ENCODE measurements at regions not wholly inside any gene's neighbourhood (a gene's known extent, or its start where the extent isn't known, plus 50 kb on each side); places are given as distances from the start of the nearest gene placed in this dataset.

GRCh38 chr1:17922833-17923232 lies 167.7 kb downstream of the ACTL8 start:
- TF ChIP-seq POLR2A (IDR thresholded peaks at IDR 0.05) (no peak), CTCF (IDR thresholded peaks at IDR 0.05) (no peak)
- Histone ChIP-seq H3K4me1 (no peaks in the 10 kb centered on the region), H3K9me3 (no peaks in the 10 kb centered on the region), H3K36me3 (no peaks in the 10 kb centered on the region), H3K27ac (no peak overlapping the region), H3K27me3 (no peaks in the 10 kb centered on the region), H3K4me3 (no peak overlapping the region)
- no peak for DNase-seq
- intact Hi-C loops (cut with DNase I; ENCODE audit: low total_unique reads): no loop called here

DNA sequence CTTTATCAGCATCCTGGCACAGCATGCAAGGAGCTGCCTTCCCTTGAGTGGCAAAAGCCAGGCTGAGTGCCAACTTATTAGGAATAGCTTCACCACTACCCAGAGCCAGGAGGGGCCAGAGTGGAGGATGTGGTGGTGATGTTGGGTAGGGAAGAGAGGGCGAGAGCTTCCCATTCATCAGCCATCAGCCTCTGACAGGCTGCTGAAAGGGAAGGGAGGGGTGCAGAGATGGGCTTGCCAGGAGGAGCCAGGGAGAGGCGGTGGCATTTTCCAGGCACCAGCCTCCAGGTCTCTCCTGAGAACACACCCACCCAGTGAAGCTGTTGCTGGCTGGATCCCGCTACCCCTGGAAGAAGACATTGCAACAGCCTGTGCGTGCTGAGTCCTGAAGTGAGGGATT lies 168.5 kb downstream of the ACTL8 start:
- no peaks in the 10 kb centered on the region for H3K27me3 ChIP-seq
- no peak overlapping the region for H3K4me3 ChIP-seq
- H3K36me3 ChIP-seq: no peaks in the 10 kb centered on the region
- intact Hi-C loops (cut with DNase I; ENCODE audit: low total_unique reads): no loop called here
- no peaks in the 10 kb centered on the region for H3K4me1 ChIP-seq
- no peak for DNase-seq
- no peak for TF ChIP-seq CTCF (IDR thresholded peaks at IDR 0.05)
- TF ChIP-seq POLR2A (IDR thresholded peaks at IDR 0.05): no peak
- H3K27ac ChIP-seq: no peak overlapping the region
- no peaks in the 10 kb centered on the region for H3K9me3 ChIP-seq

DNA sequence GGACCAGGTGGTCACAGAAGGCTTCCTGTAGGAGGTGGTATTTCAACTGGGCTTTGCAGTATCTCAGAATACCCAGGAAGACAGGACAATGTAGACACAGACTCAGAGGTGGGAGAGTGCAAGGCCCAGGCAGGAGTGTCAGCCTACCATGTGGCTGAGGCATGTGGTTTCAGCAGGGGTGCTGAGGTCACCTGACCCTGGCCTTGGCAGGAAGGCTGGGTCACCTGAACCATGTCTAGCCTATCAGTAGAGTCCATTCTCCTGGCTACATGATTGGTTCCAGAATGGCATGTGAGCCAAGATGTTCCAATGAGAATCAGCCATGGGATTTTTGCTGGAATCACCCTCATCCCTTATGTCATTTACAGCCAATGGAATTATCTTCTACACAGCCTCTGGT lies 169.4 kb downstream of the ACTL8 start:
- no peak for DNase-seq
- H3K4me3 ChIP-seq: no peak overlapping the region
- no peaks in the 10 kb centered on the region for H3K9me3 ChIP-seq
- H3K27me3 ChIP-seq: no peaks in the 10 kb centered on the region
- no peaks in the 10 kb centered on the region for H3K4me1 ChIP-seq
- H3K27ac ChIP-seq: no peak overlapping the region
- intact Hi-C loops (cut with DNase I; ENCODE audit: low total_unique reads): no loop called here
- H3K36me3 ChIP-seq: no peaks in the 10 kb centered on the region
- TF ChIP-seq POLR2A (IDR thresholded peaks at IDR 0.05) (no peak), CTCF (IDR thresholded peaks at IDR 0.05) (no peak)

DNA sequence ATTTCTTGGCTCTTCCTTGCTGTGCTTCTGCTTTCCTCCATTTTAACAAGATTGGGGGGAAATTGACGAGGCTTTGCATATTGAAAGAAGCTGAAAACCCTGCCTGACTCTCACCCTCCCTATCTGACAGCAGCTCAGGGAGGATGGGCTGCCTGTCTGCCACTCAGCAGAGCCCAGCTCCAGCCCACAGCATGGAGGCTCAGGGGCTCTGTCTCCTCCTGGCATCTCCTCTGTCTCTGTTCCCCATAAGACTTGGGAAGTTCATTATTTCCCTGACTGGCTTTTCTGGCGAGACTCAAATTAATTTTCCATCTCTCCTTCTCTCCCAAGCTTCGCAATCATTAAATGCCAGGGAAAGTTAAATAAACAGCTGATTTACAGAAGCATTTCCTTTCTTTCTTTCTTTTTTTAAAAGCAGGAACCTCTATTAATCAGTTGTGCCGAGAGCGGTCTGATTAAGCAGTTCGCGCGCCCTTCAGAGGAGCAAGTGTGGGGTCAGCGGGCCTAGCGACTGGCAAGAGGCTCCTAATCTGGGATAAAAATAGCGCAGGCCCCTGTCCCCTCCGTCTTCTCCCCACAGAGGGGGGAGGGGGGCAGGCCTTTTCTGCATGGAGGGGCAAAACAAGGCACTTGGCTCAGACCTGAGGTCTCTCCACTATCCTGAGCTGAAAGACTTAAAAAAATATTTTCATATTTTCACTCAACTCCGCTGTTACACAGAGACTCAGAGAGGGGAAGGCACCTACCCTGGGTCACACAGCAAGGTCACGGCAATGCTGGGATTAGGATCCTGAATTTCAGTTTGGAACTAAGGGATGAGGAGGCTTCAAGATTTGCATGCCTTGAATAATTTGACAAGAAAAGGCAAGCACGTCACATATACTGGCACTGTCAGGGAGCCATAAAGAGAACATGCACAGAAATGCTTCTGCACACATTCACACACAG lies 170.4 kb downstream of the ACTL8 start:
- no peak for DNase-seq
- Histone ChIP-seq H3K9me3 (no peaks in the 10 kb centered on the region), H3K27me3 (no peaks in the 10 kb centered on the region), H3K4me3 (no peak overlapping the region), H3K27ac (no peak overlapping the region), H3K4me1 (no peaks in the 10 kb centered on the region), H3K36me3 (no peaks in the 10 kb centered on the region)
- TF ChIP-seq CTCF (IDR thresholded peaks at IDR 0.05) (no peak), POLR2A (IDR thresholded peaks at IDR 0.05) (no peak)
- intact Hi-C loops (cut with DNase I; ENCODE audit: low total_unique reads): no loop called here

GRCh38 chr1:17926906-17927305 lies 171.8 kb downstream of the ACTL8 start:
- H3K36me3 ChIP-seq: no peaks in the 10 kb centered on the region
- H3K9me3 ChIP-seq: no peaks in the 10 kb centered on the region
- no peak overlapping the region for H3K4me3 ChIP-seq
- H3K27me3 ChIP-seq: no peaks in the 10 kb centered on the region
- DNase-seq: no peak
- no peak for TF ChIP-seq POLR2A (IDR thresholded peaks at IDR 0.05)
- TF ChIP-seq CTCF (IDR thresholded peaks at IDR 0.05): no peak
- intact Hi-C loops (cut with DNase I; ENCODE audit: low total_unique reads): no loop called here
- no peaks in the 10 kb centered on the region for H3K4me1 ChIP-seq
- H3K27ac ChIP-seq: no peak overlapping the region

Data from uterus (tissue), 3 donors.